HG02981 (cell line): ENCODE measurements at regions not wholly inside any gene's neighbourhood (a gene's known extent, or its start where the extent isn't known, plus 50 kb on each side); places are given as distances from the start of the nearest gene placed in this dataset.
"Not testable (repeated sequence)": the region's sequence is repeated elsewhere in the genome, so short reads cannot be mapped to it uniquely, and the experiment has no call there.

ENCODE experiments used
- ATAC-seq: cut with Tn5 transposase; IDR thresholded peaks from one replicate; pipeline ENCODE4 v1.9.1; 2021; ENCODE audit warnings: mild to moderate bottlenecking, moderate library complexity; ENCODE audit not compliant: unreplicated experiment

- no peak for ATAC-seq
Observed at GRCh38 chr6:163718537-163718936, 304.0 kb downstream of the QKI start.

GRCh38 chr6:163717106-163717764 lies 302.7 kb downstream of the QKI start:
- ATAC-seq = no peak

GRCh38 chr6:163716690-163717089 lies 302.2 kb downstream of the QKI start:
- no peak for ATAC-seq

GRCh38 chr6:163715846-163716245 lies 301.3 kb downstream of the QKI start:
- no peak for ATAC-seq

- ATAC-seq = no peak
Observed at GRCh38 chr6:163714179-163714578, 299.7 kb downstream of the QKI start.

GRCh38 chr6:163712981-163713380 lies 298.5 kb downstream of the QKI start:
- ATAC-seq = no peak

- ATAC-seq = no peak
Observed at GRCh38 chr6:163712566-163712961, 298.0 kb downstream of the QKI start.

GRCh38 chr6:163711615-163712565 lies 297.4 kb downstream of the QKI start:
- peak; percentile 39 for ATAC-seq

GRCh38 chr6:163710532-163711470 lies 296.3 kb downstream of the QKI start:
- ATAC-seq = no peak

GRCh38 chr6:163709693-163710092 lies 295.2 kb downstream of the QKI start:
- no peak for ATAC-seq

- ATAC-seq = no peak
Observed at GRCh38 chr6:163709255-163709654, 294.7 kb downstream of the QKI start.

- ATAC-seq = peak; percentile 40
Observed at GRCh38 chr6:163708466-163708865, 293.9 kb downstream of the QKI start.

- ATAC-seq = peak; percentile 48
Observed at GRCh38 chr6:163707387-163708355, 293.2 kb downstream of the QKI start.

GRCh38 chr6:163706500-163707087 lies 292.1 kb downstream of the QKI start:
- ATAC-seq = no peak

- ATAC-seq = peak; percentile 49
Observed at GRCh38 chr6:163705923-163706322, 291.4 kb downstream of the QKI start.

GRCh38 chr6:163702736-163703135 lies 288.2 kb downstream of the QKI start:
- ATAC-seq = no peak

GRCh38 chr6:163701762-163702161 lies 287.2 kb downstream of the QKI start:
- no peak for ATAC-seq

GRCh38 chr6:163698086-163698485 lies 283.6 kb downstream of the QKI start:
- no peak for ATAC-seq

GRCh38 chr6:163696311-163696710 lies 281.8 kb downstream of the QKI start:
- not testable (repeated sequence) for ATAC-seq
